ENCODE measurements at regions not wholly inside any gene's neighbourhood (a gene's known extent, or its start where the extent isn't known, plus 50 kb on each side); places are given as distances from the start of the nearest gene placed in this dataset.

- POLR2A ChIA-PET (ENCODE audit: unreplicated experiment) = no interaction called here
- in situ Hi-C loops (cut with MboI; ENCODE audit: low sequenced_read_pairs) = no loop called here
Observed at GRCh38 chr7:36003343-36003742, 149.7 kb upstream of the EEPD1 start.

More at GRCh38 chr7:36003343-36003742, 149.7 kb upstream of the EEPD1 start:
- no peak overlapping the region for H3K9ac ChIP-seq (ENCODE audit: low read depth, low read length)
- ATAC-seq (ENCODE audit: low read depth) (no peak), DNase-seq (no peak)
- no peak overlapping the region for H3K14ac ChIP-seq (replicated peaks; ENCODE audit: low read depth, low read length)
- no CpG with 5 or more reads among the region's 1 CpG for WGBS, 2 experiments (ENCODE audit: extremely low coverage in 2 of 2, insufficient read length in 1 of 2)
- H2BK20ac ChIP-seq (ENCODE audit: low read depth, low read length) = no peak overlapping the region
- CTCF ChIA-PET = no interaction called here
- H3K27me3 ChIP-seq (ENCODE audit: control insufficient read depth, insufficient read depth, low read length) = peaks cover 2% of the 10 kb centered on the region; the same call in 1 of the 2 replicates
- H3K9me1 ChIP-seq (ENCODE audit: insufficient read depth, low read length) = no peaks in the 10 kb centered on the region; the same call in 1 of the 2 replicates
- no peaks in the 10 kb centered on the region for H4K20me1 ChIP-seq (ENCODE audit: insufficient read depth, low read length)
- H3K4me2 ChIP-seq (ENCODE audit: low read depth, low read length) = no peak overlapping the region
- no peak overlapping the region for H3K27ac ChIP-seq (ENCODE audit: insufficient read depth, low read length)
- no peak overlapping the region for H4K8ac ChIP-seq (ENCODE audit: low read depth in 2 of 2, low read length in 2 of 2)
- H3K9me3 ChIP-seq (ENCODE audit: control insufficient read depth, insufficient read depth, low read length) = 0 out of 2 replicates have a peak, but pooled peaks cover 2% of the 10 kb centered on the region
- H3K36me3 ChIP-seq (ENCODE audit: control insufficient read depth, insufficient read depth, low read length) = no peaks in the 10 kb centered on the region
- H2AFZ ChIP-seq (replicated peaks; ENCODE audit: low read length, poor library complexity) = no peak overlapping the region
- TF ChIP-seq FOS (IDR thresholded peaks at IDR 0.05; ENCODE audit: low read depth, low read length) (no peak), SMC3 (IDR thresholded peaks at IDR 0.05; ENCODE audit: low read depth, low read length) (no peak), MAFK (IDR thresholded peaks at IDR 0.05; ENCODE audit: low read depth, low read length) (no peak), RAD21 (IDR thresholded peaks at IDR 0.05; ENCODE audit: low read length) (no peak), ELK1 (IDR thresholded peaks at IDR 0.05; ENCODE audit: borderline replicate concordance, low read depth, low read length) (no peak), CTCF (conservative IDR thresholded peaks at IDR 0.05; ENCODE audit: low read depth, low read length) (no peak), NFE2L2 (IDR thresholded peaks at IDR 0.05; ENCODE audit: low read depth, low read length) (no peak), BHLHE40 (IDR thresholded peaks at IDR 0.05; ENCODE audit: low read depth, low read length) (no peak), USF2 (IDR thresholded peaks at IDR 0.05; ENCODE audit: low read depth, low read length) (no peak), CHD1 (IDR thresholded peaks at IDR 0.05; ENCODE audit: low read depth, low read length) (no peak), POLR2A (IDR thresholded peaks at IDR 0.05; ENCODE audit: low read depth, low read length) (no peak), CEBPB (IDR thresholded peaks at IDR 0.05; ENCODE audit: low read depth, low read length) (no peak), MXI1 (IDR thresholded peaks at IDR 0.05; ENCODE audit: borderline replicate concordance, low read depth, low read length) (no peak), RFX5 (IDR thresholded peaks at IDR 0.05; ENCODE audit: low read depth, low read length) (no peak), MAZ (IDR thresholded peaks at IDR 0.05; ENCODE audit: borderline replicate concordance, low read depth, low read length) (no peak), RCOR1 (IDR thresholded peaks at IDR 0.05; ENCODE audit: insufficient replicate concordance, low read length) (no peak)
- BruUV-seq (replicated peaks) = no TSS peak
- no peak overlapping the region for H2BK120ac ChIP-seq (ENCODE audit: low read depth, low read length)
- H3K4ac ChIP-seq (ENCODE audit: low read depth, low read length) = no peak overlapping the region
- no peaks in the 10 kb centered on the region for H3K4me1 ChIP-seq (ENCODE audit: control insufficient read depth, insufficient read depth, low read length)
- H4K5ac ChIP-seq (ENCODE audit: low read depth, low read length) = no peak overlapping the region
- H3K56ac ChIP-seq (ENCODE audit: extremely low read depth, insufficient read depth, low read length) = no peak overlapping the region
- H2AK9ac ChIP-seq (replicated peaks; ENCODE audit: low read depth, low read length, poor library complexity) = no peak overlapping the region
- intact Hi-C loops (cut with micrococcal nuclease) (no loop called here), dilution Hi-C loops (cut with HindIII; ENCODE audit: low sequenced_read_pairs, unreplicated experiment) (no loop called here)
- H3K4me3 ChIP-seq (ENCODE audit: insufficient read depth, low read depth, low read length) = no peak overlapping the region
- no peak overlapping the region for H3K18ac ChIP-seq (ENCODE audit: low read depth, low read length)
- H2BK15ac ChIP-seq (ENCODE audit: low read depth, low read length) = no peak overlapping the region
- H4K91ac ChIP-seq (ENCODE audit: insufficient read depth, low read depth, low read length) = no peak overlapping the region
- H2AK5ac ChIP-seq (ENCODE audit: low read depth, low read length) = no peak overlapping the region
- H3K23ac ChIP-seq (ENCODE audit: low read depth, low read length) = no peak overlapping the region
- H2BK5ac ChIP-seq (ENCODE audit: low read depth, low read length, poor library complexity, severe bottlenecking) = no peak overlapping the region
- H3K79me1 ChIP-seq (ENCODE audit: low read depth in 1 of 2, low read length in 2 of 2) = no peaks in the 10 kb centered on the region
